HG02571 (cell line): ENCODE measurements at regions not wholly inside any gene's neighbourhood (a gene's known extent, or its start where the extent isn't known, plus 50 kb on each side); places are given as distances from the start of the nearest gene placed in this dataset.
"Not testable (repeated sequence)": the region's sequence is repeated elsewhere in the genome, so short reads cannot be mapped to it uniquely, and the experiment has no call there.

Experiments
- ATAC-seq: cut with Tn5 transposase; IDR thresholded peaks from one replicate; pipeline ENCODE4 v1.9.1; 2021; ENCODE audit warnings: mild to moderate bottlenecking, moderate library complexity; ENCODE audit not compliant: unreplicated experiment

DNA sequence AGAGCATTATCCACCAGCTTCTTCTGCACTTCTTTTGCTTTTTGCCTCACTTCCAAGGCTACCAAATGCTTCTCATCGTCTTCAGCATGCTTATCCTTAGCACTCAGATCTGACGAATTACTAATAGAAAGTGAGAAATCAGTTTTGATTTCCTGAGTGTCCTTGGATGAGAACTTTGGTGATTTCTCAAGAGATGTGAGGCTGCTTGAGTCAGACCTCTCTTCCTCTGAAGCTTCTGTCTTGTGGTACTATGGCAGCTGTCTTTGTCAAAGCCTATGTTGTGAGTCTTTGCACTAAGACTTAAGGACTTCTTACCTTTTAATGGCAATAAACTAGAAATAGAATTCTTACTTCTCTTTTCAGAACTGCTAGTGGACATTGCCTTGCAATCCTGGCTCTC, 169.9 kb downstream of the CPE start:
- no peak for ATAC-seq

DNA sequence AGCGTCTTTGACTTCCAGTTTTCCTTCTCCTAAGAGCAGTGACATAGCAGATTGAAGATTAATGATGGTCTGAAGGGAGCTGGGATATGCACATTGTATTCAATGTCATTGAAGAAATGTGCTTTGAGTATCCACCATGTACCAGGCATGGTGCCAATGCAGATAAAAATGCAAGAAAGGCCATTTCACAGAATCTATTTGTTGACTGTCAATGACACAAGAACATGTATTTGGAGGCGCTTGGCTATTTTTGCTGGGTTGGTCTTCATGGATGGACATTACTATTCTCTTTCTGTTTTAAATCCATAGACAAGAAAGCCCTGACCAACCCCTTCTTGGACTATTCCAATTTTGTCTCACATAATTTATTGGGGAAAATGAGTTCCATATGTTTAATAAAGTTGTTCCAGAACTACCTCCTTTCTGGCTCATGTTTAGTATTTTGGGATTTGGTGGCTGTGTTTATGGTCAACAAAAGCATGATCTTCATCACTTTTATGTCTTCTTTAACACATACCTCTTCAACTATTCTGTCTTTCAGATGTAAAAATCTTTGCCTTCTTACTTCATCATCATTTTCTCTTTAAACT, 174.5 kb downstream of the CPE start:
- no peak for ATAC-seq

DNA sequence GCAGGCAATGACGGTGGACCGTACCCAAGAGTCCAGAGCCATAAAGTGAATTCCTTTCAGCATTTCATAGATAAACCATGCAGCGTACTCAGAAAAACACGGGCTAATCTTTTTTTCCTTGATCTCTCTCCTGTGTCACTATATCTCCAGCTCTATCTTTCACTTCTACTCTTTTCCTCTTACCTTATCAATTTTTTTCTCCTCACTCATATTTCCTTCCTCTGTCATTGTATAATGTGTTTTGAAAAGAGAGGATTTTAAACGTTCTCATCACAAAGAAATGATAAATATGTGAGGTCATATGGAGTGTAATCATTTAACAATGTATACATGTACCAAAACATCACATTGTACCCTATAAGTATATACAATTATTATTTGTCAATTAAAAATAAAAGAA, 176.5 kb downstream of the CPE start:
- no peak for ATAC-seq

DNA sequence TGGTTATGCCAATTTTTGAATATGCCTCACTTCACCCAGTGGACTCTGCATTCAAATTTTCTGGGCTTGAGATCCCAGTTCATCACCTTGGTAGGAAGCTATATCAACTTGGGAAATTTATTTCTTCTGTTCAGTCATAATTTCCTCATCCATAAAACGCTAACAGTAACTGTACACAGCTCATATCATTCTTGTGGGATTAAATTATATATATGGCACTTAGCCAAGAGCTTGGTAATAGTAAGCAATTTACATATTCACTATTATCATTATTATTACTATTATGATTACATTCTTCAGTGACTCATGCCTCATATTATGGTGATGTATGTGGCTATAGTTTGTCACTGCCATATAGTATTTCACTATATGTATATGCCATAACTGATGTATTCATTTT, 177.6 kb downstream of the CPE start:
- ATAC-seq: no peak

DNA sequence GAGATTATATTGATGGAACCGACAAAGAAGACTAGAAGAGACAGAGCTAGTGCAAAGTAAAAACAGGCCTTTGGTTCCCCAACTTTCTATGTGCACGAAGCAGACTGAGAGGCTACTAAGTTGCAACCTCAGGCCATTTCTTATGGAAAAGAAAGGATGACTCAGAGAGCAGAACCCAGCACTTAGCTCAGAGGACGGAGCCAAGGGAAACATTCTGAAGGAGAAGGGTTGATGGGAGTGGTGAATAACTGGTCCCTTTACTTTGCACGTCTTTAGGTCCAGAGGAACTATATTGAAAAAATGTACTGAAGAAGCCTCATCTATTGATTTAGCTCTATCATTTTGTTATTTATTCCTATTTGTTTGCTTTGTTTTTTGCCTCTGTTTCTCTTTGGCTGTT, 182.1 kb downstream of the CPE start:
- ATAC-seq: no peak

DNA sequence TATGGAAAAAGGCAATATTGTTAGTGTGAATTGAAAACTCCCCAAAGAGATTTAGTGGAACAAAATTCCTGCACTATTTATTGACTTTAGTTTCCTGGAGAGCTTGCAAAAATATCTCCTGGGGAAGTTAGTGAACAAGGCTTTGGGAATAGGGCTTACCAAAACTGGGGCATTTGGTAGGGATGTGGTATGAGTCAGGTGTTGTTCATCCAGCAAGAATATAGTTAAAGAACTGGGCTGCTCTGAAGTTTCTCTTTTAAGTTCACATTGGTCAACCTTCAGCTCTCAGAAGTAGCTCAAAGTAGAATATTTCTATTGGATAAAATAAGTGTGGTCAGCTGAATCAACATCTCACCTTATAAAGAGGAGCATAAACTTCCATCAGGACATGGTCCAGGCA, 185.0 kb downstream of the CPE start:
- no peak for ATAC-seq

DNA sequence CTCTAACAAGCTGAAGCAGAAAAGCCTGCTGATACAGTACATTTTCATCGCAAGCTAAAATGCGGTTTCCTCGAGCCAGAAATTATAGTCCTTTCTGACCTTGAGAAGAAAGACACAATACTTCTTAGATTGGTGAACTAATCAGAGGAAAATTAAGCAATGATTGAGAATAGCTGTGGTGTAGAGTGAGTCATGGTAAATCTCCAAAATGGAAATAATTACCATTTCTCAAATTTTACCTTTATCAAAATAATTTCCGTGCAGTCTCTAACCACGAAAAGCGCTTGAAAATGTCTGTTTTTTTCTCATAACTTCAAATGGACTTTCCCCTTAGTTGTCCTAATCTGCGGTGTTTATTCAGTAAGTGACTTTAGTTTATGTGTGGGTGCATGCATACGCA, 190.2 kb downstream of the CPE start:
- ATAC-seq: no peak

DNA sequence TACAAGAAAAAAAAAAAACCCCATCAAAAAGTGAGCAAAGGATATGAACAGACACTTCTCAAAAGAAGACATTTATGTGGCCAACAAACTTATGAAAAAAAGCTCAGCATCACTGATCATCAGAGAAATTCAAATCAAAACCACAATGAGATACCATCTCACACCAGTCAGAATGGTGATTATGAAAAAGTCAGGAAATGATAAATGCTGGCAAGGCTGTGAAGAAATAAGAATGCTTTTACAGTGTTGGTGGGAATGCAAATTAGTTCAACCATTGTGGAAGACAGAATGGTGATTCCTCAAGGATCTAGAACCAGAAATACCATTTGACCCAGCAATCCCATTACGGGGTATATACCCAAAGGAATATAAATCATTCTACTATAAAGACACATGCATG, 192.7 kb downstream of the CPE start:
- not testable (repeated sequence) for ATAC-seq

DNA sequence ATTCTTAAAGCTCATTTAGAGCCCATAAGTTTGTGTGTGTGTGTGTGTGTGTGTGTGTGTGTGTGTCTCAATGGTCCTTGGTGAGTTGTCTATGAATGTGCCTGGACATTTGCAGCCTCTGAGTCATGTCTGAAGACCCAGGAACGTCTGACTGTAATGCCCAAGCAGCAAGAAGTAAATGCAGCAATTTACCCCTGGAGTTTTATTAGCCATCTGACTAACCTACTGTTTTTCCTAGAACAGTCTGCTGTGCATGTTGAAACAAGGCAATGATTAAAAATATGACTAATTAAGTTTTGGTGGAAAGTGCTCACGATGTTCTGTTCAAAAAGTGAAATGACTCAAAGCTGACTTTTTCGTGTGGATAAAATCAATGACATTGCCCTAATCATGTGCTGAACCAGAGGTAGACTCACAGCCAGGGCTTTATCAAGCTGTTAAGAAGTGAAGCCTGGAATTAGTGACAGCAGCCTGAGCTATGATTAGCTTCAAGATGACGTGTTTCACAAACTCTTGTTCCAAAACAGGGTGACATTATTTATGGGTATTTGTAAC, 201.6 kb downstream of the CPE start:
- ATAC-seq: no peak

DNA sequence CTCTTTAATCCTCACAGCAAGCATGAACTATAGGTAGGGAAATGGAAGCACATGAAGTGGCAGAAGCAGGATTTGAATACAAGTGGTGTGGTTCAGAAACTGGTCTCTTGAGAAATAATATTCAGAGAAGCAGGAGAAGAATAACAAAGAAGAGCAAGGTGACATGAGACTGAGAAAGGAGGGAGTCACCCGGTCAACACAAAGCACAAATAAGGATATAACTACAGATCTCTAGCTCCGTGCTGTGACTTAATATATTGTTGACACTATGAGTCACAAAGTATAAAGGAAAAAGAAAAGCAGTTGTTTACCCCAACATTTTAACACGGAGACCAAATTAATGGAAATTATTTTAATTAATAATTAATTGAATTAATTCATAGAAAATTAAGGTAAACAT, 204.5 kb downstream of the CPE start:
- ATAC-seq: no peak

DNA sequence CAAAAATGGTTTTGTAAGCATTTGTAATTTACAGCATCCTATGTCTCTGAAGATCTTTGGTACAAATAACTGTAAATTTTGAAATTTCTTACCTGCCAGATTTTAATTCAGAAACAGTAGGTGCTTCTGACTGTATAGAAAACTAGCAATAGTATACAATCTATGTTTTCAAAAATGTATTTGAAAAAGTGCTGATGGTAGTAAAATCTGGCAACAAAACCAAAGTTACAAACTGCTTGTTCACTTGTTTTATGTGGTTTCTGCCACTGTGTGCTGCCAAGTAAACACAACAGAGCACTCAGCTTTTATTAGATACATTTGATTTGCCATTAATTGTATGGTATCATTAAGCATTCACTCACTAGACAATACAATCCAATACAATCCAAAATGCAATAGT, 206.1 kb downstream of the CPE start:
- no peak for ATAC-seq

DNA sequence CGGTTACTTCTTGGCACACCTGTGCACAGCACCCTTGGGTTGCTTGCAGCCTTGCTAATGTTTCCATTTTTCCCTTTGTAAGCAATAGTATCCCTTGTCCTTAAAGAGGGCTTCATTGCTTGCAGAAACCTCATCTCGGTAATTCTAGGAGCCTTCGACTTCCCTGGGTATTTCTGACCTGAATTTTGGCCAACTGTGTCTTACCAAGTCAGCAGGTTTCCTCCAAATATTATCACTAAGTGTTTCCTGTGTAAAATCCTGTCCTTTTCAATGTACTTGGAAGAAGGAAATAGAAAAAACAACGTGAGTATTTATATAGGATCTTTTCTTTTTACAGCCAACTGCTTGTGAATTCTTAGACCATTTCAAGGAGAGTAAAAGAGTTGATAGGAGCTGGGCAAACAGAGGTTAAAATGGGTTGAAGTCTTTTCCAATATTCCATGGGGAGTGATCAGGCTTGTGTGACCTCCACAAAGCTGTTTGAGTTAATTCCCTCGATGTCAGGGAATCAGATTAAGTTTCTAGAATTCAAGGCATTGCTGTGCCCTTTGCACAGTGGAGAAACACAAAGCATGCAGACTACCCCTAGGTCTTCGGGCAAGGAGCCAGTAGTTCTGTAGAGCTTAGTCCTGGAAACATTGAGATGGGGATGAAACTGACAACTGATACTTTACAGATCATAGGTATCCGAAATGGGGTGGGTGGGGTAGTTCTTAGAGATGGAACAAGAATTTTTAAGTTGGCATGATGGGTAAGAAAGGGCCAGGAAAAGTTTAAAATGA, 209.9 kb downstream of the CPE start:
- no peak for ATAC-seq

DNA sequence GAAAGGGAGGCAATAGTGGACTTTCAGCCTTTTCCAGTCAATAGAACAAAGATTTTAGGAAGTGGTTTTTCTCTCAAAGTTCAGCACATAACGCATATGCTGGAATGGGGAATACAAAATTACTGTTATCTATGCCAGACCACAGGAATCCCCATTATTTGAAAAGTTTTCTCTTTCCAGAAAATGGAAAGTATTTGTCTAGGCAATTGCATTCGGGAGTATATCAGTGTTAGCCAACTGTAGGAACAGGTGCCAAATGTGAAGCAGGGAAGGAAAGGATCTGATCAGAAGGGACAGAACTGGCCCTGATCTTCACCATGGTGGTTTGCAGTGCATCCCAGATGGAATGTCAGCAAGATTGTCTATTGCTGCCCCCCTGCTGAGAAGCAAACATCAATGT, 213.6 kb downstream of the CPE start:
- no peak for ATAC-seq

DNA sequence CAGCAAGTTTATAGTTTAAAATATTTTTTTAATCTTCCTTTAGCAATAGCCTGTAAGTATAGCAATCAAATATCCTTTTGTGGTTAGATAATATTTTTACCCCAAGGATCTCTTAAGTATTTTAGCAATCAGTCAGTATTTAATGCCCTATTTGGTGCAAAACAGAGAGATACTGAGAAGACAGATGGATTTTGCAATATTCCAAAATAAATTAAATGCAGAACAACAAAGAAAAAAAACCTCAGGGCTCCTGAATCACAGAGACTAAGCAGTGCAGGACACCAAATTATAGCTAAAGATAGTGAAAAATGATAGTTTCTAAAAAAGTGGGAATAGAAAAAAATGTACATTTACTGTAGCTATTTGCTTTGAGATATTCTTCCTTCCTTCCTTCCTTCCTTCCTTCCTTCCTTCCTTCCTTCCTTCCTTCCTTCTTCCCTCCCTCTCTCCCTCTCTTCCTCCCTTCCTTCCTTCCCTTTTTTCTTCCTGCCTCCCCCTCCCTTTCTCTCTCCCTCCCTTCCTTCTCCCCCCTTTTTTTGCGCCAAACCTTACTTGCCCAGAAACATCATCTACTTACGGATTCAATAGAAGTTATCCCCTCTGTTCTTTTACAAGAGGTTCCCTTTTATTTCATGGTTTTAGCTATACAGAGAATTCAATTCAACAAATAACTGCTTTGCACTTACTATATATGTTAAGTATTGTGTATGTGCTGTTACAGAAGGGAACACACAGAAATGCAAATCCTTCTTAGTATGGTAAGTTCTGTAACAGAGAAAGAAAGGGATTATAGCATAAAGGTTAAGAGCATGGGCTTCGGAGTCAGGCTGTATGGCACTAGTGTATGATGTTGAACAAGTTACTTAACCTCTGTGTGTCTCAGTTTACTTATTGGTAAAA, 219.0 kb downstream of the CPE start:
- no peak for ATAC-seq

DNA sequence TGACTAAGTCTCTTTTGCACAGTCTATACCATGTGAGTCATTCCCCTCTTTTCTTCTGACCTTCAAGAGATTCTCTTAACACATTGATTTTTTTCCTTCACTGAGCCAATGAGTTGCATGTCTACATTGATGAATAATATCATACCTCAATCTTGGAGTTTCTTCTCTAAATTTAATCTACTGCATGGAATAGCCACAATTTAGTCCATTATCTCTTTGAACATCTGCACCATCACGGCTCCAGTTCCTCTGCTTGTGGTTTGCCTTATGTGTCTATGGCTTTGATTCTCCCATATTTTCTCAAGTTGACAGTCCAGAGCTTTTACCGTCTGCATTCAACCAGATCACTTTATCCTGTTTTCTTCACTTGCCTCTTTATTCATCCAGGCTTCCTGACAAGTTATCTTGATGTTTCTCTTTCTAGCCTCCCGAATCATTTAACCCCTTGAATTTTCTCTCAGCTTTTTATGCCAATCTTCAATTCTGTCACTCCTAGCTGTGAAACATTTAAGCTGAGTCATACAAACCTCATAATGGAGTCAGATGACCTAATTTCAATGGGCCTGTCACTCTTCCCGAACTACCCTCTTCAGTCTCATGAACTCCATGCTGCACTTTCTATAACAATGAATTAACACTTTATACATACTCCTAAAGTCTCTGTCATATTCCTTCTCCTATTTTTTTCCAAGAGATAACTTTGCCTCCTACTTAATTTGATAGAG, 222.3 kb downstream of the CPE start:
- no peak for ATAC-seq

DNA sequence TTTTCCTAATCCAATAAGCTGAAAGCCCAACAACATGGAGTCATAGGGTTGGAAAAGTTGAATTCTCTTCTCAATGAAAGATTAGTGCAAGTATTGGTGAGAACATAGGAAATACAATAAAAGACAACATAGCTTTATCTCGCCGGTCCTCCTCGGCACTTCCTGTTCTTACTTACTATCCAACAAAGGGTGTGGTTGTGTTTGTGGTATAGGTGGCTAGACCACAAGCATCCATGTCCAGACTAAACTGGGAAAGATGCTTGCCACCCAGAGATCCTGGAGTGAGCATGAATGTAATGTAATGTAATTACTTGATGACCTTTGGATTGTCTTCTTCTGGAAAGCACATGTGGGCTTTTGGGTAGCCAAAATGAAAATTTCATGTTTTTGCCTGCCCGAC, 223.8 kb downstream of the CPE start:
- ATAC-seq: no peak

DNA sequence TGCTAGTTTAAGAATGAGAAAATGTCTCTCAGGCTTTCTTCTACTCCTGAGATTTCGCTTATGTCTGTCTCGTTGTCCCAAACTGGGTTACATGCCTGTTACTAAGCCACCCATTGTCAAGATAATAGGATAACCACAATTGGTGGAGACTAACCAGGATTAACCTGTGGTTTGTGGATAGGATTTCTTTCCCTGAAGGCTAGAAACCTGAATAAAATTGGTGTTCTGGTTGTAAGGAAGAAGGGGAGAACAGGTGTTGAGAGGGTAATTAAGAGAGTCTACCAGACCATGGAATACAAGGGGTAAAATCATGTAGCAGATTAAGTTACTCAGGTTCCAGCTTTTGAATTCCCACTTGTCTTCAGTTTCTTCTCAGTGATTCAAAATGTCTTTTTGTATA, 225.4 kb downstream of the CPE start:
- no peak for ATAC-seq

DNA sequence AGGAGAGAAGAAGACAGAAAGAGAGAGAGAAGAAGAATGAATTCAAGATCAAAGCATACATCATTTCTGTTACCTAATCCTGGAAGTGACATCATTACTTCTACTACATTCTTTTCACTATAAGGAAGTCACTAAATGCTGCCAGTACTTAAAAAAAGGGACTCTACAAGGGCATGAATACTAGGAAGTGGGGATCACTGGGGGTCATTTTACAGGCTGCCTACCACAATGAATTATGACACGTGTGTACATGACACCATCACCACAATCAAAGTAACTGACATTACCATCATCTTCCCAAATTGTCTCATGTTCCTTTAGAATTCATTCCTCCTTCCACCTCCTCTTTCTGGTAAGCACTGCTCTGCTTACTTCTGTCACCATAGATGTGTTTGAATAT, 227.0 kb downstream of the CPE start:
- no peak for ATAC-seq

DNA sequence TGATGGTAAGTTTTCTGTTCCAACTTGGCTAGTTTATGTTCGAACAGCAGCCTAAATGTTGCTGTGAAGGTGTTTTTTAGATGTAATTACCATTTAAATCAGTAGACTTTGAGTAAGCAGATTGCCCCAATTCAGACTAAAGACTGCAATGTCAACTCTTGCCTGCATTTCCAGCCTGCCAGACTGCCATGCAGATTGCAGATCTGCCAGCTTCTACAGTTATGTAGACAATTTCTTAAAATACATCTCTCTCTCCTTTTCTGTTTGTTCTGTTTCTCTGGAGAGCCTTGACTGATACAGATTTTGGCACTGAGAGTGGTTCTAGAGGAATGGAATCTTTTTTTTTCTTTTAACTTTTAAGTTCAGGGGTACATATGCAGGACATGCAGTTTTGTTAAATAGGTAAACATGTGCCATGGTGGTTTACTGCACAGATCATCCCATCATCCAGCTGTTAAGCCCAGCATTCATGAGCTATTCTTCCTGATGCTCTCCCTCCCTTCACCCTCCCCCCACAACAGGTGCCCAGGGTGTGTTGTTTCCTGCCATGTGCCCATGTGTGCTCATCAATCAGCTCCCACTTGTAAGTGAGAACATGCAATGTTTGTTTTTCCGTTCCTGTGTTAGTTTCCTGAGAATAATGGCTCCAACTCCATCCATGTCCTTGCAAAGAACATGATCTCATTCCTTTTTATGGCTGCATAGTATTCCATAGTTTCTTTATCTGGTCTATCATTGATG, 227.8 kb downstream of the CPE start:
- no peak for ATAC-seq

DNA sequence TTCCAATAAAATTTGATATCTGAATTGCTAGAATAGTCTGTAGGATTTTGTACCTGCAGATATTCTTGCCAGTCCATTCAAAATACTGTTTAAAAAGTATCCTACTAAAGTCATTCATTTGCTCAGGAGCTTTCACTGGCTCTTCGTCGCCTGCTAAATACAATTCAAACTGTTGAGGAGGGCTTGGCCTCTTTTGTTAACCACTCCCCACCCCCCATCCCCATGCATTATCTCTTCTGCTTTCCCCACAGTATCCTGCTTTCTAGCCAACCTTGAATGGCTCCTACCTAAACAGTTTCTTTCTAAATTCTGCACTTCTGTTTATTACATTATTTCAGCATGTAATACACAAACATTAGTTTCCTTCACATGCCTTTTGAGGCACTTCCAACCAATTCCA, 230.8 kb downstream of the CPE start:
- ATAC-seq: no peak
